GM21619 (cell line): ENCODE measurements at regions not wholly inside any gene's neighbourhood (a gene's known extent, or its start where the extent isn't known, plus 50 kb on each side); places are given as distances from the start of the nearest gene placed in this dataset.

Experiments used
- ATAC-seq: cut with Tn5 transposase; IDR thresholded peaks from one replicate; pipeline ENCODE4 v1.9.1; 2021; ENCODE audit not compliant: unreplicated experiment

DNA sequence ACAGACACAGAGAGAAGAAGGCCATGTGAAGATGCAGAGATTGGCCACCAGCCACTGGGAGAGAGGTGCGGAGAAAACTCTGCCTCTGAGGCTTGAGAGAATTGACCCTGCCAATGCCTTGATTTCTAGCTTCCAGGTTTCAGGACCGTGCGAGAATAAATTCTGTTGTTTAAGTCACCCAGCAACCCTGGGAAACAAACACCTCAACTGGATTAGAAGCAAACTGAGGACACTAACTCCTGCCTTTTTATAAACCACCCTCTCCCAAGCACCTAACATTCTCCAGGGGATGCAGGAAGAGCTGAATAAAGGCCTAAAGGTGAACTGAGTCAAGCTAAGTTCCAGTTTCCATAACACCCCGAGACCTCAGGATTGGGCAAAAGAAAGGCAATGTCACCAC, 136.1 kb downstream of the ANKRD60 start:
- no peak for ATAC-seq

DNA sequence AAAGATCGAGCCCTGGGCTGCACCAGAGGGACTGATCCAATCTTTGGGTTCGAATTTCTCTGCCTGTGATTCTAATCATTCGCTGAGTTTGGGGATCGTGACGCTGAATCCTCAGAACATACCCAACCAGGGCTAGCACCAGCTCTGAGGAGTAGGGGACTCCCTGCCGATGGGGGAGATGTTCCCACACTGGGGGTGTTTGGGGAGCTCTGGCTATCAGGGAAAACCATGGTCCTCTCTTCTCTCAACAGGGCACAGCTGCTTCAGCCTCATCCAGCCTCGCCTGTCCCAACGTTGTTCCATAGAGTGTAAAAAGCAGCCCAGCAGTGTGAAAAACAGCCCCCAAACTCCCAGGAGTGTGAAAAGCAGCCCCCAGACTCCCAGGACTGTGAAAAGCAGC, 136.6 kb downstream of the ANKRD60 start:
- ATAC-seq, result no peak

DNA sequence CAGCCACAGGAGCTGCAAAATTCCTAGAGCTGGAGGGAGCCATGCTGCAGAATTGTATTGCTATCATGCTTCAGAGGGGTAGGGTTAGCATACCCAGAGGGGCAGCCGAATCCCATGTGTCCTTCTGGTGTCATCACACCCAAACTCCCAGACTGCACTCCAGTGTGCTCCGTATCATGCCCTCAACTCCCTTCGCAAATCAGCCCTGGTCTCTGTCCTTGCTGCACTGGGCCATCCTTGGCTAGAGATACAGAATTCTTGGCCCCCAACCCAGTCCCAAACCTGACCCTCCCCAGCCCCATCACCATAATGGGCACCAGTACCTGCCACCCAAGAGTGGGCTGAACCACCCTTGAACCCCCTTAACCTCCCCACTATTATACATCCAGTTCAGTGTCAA, 138.3 kb downstream of the ANKRD60 start:
- ATAC-seq, result no peak

DNA sequence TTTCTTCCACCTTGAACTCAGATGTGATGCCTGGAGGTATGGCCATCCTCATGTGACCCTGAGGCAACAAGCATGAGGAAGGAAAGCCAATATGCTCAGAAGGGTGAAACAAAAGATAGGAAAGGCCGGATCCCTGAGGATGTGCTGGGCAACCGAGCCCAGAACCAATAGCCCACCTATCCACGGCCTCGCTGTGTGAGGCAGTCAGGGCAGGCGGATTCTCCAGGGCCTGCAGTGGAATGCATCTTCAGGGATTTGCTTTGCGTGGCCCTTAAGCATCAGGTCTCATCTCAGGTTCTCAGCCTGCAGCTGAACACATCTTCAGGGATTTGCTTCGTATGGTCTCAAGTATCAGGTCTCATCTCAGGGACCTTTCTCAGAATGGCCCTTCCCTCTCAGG, 139.8 kb downstream of the ANKRD60 start:
- no peak for ATAC-seq

DNA sequence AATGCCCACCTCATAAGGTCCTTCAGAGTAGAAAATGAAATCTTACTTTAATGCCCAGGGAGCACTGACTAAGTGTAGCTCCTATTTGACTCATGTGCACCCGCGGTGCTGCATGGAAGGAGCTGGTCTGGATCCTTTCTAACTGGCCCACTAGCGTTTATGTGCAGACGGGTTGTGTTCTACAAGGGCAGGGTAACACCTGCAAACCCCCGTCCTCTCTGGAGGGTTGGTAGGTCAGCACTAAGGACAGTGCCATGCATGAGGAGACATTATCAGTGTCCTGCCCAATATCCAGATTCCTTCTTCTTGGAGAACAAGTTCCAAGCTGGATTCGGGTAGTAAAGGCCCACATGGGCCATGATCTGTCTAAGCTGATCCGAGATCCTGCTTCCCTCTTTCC, 140.3 kb downstream of the ANKRD60 start:
- ATAC-seq, result no peak

DNA sequence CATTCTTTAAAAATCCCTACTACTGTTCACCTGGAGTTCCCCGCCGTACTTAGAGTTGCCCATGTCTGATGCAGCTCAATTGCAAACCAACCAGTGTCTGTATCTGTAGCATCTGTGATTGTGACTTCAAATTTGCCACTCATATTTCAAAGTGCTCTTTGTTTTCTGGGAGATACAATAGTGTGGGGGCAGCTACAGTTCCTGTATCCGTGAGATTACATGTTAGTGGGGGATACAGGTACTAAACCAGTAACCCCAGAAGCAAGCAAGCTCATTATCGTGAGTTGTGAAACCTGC, 140.9 kb downstream of the ANKRD60 start:
- ATAC-seq, result no peak

DNA sequence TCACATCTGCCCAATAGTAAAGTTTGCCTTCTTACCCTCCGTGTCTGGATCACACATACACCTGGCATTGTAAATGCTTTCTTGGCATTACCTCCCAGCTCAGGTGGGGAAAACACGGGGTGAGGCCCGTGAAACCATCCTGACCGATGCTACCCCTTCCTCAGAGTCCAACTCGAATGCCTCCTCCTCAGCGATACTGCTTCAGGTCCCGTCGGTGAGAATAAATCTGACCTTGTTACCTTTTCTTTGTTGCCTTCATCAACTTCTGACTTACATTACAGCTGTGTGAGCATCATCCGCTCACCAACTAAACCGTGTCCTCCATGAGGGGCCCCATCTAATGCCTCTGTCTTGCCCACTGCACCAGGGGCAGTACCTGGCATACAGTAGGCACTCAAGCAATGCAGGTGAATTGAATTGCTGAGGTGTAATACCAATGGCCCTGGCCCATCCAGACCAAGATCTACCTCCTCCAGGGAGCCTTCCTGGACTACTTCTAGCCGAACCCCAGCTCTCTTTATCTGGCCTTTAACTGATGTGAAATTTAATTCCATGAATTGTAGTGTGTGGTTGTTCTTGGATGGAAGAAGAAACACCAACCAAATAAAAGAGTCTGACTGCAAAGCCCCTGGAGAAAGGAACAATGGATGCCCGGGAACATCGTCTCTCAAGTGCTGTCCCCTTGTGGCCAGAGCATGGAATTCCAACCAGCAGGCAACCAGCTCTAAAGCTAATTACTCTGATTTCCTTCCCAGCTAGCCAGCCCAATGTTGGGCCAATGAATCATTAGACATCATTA, 141.5 kb downstream of the ANKRD60 start:
- no peak for ATAC-seq

DNA sequence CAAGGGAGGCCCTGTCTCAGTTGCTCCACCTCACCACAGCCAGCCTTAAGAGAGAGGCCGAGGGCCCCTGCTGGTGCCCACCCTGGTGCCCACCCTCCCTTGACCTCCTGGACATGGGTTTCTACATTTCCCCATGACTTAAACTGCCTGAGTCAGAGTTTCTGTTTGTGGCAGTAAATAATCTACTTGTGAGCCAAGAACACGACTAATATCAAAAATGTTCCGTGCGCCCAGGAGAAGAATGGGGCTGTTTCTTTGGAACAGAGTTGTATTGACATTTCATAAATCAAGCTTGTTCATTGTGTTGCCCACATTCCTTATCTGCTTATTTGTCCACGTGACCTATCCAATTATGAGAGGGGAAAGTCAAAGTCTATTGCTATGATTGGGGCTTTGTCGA, 143.5 kb downstream of the ANKRD60 start:
- ATAC-seq, result no peak

DNA sequence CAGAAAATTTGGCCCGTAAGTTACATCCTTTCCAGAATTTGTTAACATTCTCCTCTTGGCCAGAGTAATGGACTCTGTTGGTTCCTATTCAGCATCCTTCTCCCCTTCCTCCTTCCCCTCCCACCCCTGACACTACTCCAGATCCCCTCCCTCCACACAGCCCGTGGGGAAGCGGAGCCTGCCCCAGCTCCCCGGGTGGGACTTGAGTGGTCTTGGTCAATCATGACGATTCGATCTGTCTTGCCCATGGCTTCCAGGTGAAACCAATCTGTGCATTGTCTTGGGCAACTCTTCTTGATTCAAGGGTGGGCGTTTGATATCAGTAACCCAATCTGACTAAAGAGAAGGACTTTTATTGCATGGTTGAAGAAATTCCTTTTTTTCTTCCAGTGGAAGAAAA, 143.9 kb downstream of the ANKRD60 start:
- ATAC-seq, result no peak

DNA sequence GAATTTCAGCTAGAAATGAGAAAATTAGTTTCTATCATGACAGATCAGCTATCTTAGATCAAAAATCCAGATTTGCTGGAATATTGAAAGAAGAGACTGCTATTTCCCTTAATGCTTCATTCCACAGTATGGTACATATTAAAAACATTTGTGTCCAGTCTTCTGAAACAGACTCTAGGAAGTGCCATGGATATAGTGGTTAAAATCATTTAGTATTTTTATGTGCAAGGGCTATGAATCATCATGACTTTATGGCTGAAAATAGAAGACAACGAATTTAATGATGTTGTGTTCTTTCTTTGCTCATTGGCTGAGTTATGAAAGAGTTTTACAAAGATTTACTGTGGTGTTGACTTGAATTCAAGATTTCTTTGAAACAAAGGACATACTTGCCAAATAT, 146.6 kb downstream of the ANKRD60 start:
- ATAC-seq, result no peak

DNA sequence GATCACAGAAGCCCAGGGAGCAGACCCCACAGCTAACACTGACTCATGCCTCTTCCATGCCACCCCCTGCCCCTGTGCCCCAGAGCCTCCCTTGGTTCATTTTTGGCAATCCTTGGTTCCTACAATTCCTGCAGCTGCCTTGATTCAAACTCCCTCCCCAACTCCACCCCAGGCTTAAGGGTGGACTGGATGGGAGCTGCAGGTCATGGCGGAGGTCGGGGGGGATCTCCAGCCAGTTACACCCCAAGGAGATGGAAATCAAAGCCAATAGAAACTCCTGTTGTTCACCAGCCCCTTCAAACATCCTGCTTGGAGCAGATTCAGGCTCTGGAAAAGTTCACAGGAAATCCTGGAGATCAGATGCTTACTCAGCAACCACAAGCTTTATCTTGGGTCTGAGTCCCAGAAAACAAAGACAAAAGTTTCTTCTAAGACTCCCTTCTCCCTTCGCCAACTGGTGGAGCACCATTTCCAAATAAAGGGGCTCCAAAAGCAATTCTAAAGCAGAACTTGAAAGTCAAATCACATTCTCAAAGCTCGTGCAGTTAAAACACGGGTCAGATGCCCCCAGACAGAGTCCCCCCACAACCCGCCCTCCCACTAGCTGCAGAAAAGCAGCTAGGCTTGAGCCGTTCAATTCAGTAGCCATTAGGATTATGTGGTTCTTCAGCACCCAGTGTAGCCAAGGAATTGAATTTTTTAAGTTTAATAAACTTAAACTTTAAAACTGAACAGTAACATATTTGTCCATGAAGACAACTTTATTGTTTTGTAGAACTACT, 149.5 kb downstream of the ANKRD60 start:
- ATAC-seq, result no peak

DNA sequence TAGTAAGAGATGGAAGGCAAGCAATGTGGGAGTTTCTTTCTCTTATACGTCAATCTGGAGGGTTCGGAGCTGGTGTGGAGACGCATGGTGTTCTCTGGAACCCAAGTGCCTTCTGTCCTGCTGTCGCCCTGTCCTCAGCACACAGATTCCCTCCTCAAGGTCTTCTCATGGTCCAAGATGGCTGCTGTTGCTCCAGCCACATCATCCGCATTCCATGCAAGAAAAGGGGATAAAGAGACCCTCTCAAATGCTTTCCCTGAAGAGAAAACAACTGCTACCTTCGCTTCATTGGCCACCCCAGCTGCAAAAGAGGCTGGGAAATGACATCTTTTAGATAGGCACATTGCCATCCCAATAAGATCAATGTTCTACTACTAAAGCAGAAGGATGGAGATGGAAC, 151.2 kb downstream of the ANKRD60 start:
- ATAC-seq, result no peak

DNA sequence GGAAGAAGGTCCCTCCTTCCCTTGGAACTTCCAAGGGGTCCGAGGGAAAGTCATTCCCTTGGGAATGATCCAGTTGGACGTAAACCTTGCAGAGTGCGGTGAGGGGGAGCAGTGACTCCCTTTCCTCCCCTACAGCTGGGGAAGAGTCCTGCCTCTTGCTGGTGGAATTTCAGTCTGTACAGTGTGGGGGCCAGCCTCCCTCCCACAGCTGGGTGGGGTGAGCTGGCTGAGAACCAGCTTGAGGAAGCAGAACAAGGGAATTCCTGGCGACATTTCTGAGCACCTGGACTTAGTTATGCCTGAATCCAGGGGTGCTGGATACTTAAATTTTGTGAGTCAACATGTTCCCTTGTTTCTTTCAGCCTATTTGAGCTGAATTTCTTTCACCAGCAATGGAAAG, 152.0 kb downstream of the ANKRD60 start:
- no peak for ATAC-seq

DNA sequence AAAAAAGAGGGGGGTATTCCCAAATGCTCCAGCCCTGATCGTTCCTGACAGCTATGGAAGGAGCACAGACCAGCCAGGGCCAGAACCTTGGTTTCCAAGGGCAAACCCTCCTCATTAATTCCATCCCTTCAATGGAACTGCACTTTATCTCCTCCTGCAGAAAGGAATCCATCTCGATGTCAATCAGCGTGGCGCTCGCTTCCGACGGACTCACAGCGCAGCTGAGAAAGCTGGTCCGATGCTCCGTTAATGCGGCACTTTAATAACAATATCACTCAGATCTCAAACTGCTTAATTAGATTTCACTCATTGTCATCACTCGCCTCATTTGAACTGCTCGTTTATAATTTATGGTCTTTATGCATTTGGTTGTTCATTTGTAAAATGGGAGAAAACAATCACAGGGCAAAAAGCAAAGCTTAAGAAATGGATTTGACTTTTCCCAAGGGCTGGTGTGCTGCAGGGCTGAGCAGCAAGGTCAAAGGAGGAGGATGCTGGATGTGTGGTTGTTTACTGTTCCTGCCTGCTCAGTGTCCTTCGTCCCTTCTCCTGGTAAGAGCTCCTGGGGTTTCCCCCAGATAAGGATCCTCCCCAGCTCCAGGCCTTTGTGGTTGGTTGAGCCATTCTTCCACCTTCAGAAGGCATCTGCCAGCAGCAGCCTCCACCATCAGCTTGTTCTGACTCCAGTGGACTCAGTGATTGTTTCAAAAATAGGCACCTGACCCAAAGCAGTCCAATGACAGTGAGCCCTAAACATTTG, 152.7 kb downstream of the ANKRD60 start:
- no peak for ATAC-seq

DNA sequence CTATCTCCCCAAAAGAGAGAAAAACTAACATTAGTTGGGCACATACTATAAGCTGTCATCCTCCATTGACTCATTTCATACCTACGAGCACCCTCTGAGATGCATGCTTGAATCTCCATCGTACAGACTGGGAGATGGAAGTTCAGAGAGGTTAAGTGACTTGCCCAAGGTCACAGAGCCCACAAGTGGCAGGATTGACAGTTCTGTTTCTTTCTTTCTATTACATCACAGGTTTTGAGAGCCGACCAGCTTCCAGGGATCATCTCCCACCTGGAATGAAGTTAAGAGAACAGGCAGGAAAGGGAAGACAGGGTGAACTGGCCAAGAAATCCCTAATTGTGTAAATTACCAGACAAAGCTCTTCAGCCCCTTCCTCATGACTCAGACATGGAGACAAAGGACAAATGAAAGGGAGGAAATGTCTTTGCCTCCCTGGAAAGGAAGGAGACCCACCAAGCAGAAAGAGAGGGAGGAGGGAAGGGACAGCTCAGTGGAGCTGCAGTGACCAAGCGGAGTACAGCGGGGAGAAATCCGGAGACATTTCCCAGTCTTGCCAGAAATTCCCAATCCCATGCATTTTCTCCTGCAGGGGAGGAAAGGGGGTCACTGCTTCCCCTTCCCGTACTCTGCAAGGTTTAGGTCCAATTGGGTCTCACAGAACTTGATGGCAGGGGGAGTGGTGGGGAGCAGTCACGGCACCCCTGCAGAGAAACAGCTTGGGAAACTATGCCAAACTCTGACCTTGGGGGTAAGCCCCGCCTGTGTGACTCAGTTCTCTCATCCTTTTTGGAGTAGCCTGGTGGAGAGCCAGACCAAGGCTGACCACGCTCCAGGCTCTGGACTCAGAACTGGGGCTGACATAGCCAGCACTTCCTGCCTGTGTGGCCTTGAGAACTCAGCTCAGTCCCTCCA, 154.3 kb downstream of the ANKRD60 start:
- no peak for ATAC-seq

DNA sequence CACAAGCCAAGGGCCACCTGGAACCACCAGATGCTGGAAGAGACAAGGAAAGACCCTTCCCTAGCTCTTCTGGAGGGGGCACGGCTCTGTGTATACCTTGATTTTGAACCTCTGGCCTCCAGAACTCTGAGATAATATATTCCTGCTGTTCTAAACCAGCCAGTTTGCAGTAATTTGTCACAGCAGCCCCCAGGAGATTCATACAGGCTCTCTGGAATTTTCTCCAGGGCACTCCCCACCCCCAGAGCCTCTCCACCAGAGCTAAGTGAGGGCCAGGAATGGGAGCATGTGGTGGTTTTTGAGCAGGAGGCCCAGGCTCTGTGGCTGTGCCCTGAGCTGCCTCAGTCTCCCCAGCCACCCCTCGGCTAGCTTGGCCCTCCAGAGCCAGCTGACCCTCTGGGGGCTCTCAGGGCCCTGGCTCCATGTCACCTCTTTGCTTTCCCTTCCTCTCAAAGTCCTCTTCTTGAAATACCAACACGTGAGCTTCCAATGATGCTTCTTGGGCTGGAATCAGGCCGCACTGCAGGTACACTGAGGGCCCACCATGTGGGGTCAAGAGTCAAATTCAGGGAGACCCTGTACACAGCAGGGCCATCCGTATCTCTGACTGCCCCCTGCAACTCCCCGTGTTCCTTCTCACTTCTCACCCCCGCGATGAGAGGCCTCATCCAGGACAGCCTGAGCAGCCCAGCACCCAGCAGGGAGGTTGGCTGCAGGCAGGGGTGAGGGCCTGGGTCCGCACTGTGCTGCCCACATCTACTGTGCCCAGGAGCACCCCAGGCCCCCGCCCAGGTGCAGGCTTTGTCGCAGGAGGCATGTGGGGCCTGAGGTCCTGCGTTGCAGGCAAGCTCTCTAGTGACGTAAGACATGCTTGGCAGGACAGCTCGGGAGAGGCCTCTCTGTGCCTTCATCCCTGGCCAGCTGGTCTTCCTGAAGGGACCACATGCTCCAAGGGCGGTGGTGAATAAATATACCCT, 155.5 kb downstream of the ANKRD60 start:
- no peak for ATAC-seq

DNA sequence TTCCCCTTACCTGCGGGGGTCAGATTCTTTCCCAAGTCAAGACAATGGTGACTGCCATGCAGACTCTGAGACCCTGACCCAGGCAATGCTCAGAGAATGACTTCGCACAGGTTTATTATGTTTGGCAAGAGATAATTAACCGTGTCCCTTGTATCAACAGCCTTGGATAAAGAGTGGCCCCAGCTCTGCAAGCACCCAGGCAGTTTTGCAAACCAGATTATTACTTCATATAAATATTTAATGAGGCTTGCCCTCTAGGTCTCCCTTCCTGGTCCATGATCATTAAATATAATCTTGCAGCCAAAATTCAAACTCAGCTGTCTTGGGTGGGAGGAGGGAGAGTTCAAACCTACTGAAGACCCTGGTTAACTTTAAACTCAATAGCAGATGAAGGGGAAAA, 156.5 kb downstream of the ANKRD60 start:
- no peak for ATAC-seq

DNA sequence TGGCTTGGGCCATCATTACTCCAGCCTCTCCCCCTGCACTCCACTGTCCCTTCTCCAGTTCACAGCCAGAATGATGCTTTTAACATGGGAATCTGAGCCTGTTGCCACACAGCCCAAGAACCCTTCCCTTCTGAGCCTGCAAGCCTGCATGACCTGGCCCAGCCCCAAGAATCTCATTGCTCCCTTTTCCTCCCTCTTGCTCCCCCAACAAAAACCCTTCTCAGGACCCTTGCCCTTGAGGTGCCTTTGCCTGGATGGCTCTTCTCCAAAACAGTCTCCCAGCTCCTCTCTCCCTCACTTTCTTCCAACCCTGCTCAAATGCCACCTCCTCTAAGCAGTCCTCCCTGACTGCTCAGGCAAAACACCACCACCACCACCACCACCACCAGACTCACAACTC, 157.2 kb downstream of the ANKRD60 start:
- no peak for ATAC-seq

DNA sequence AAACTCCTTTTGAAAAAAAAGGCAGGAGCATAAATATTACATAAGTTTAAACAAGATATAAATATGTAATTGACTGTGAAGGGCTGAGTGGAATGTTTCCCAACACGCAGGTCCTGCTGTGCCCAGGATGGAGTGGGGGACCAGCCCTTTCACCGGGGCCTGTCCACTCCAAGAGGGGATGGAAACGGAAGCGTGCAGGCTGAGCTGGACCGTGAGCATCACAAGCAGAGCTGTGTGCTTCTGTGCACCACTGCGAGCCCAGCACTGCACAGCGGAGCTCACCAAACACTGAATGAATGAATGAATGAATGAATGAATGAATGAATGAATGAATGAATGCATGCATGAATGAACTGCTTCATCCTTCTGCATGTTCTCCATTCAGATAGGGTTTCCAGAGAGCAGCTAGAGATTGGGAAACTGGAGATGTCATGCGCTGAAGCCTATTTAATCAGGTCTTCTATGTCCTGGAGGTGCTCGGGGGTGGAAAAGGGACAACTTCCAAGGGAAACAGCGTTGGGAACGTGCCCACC, 157.7 kb downstream of the ANKRD60 start:
- no peak for ATAC-seq
